WTC11 (cell line): ENCODE measurements at regions not wholly inside any gene's neighbourhood (a gene's known extent, or its start where the extent isn't known, plus 50 kb on each side); places are given as distances from the start of the nearest gene placed in this dataset.

Experiments used
- ATAC-seq: fragments of 200-7000 bp; cut with Tn5 transposase; 2 replicates; pipeline ENCODE4 v1.10.0; 2021; ENCODE audit warnings: mild to moderate bottlenecking, moderate library complexity
- CTCF ChIA-PET: fragments of 300-600 bp; sonication (Branson Sonifier 250); formaldehyde crosslinking; loops from one replicate; lab custom pipeline; 2021; ENCODE audit warnings: antibody characterized with exemption; lab: Charles Lee
- POLR2A ChIA-PET: fragments of 350-600 bp; sonication (Branson Sonifier 250); formaldehyde crosslinking; loops from one replicate; lab custom pipeline; 2021; ENCODE audit warnings: antibody characterized with exemption; lab: Charles Lee
- DNase-seq: peaks from one replicate; pipeline ENCODE4 v3.0.0; 2021; ENCODE audit warnings: low spot score
- H3K27ac Mint-ChIP-seq: 2 replicates; pipeline ENCODE4 v1.8.0; 2021; ENCODE audit warnings: mixed read lengths
- H3K27me3 Mint-ChIP-seq: 2 replicates; pipeline ENCODE4 v1.8.0; 2021; ENCODE audit warnings: low read depth, mild to moderate bottlenecking, moderate library complexity, mixed read lengths
- H3K36me3 Mint-ChIP-seq: 2 replicates; pipeline ENCODE4 v1.8.0; 2021; ENCODE audit warnings: mixed read lengths
- H3K4me1 Mint-ChIP-seq: 2 replicates; pipeline ENCODE4 v1.8.0; 2022; ENCODE audit warnings: mixed read lengths
- H3K4me3 Mint-ChIP-seq: 2 replicates; pipeline ENCODE4 v1.8.0; 2021; ENCODE audit warnings: mild to moderate bottlenecking, moderate library complexity, mixed read lengths
- H3K9me3 Mint-ChIP-seq: 2 replicates; pipeline ENCODE4 v1.8.0; 2021; ENCODE audit warnings: mixed read lengths
- ATF1 ChIP-seq: sonication (generic); formaldehyde crosslinking; IDR thresholded peaks from 2 replicates; pipeline ENCODE4 v1.8.1; 2023; ENCODE audit warnings: mild to moderate bottlenecking, moderate library complexity, missing genetic modification reagents
- ATF2 ChIP-seq: sonication (generic); formaldehyde crosslinking; IDR thresholded peaks from 2 replicates; pipeline ENCODE4 v1.8.1; 2022; ENCODE audit warnings: low read depth, missing genetic modification reagents, borderline replicate concordance
- ATF3 ChIP-seq: sonication (generic); formaldehyde crosslinking; conservative IDR thresholded peaks from 2 replicates; pipeline ENCODE4 v1.8.1; 2022; ENCODE audit warnings: mild to moderate bottlenecking, missing genetic modification reagents
- CTCF ChIP-seq: fragments of 200-600 bp; IDR thresholded peaks from 2 replicates; pipeline ENCODE4 v1.8.0; 2022; ENCODE audit warnings: antibody characterized with exemption
- FOXK1 ChIP-seq: sonication (generic); formaldehyde crosslinking; IDR thresholded peaks from 2 replicates; pipeline ENCODE4 v1.8.0; 2022; ENCODE audit warnings: mild to moderate bottlenecking, moderate library complexity, missing genetic modification reagents
- FOXP1 ChIP-seq: sonication (generic); formaldehyde crosslinking; IDR thresholded peaks from 2 replicates; pipeline ENCODE4 v1.8.0; 2022; ENCODE audit warnings: missing genetic modification reagents, mild to moderate bottlenecking, moderate library complexity, borderline replicate concordance
- FOXP4 ChIP-seq: sonication (generic); formaldehyde crosslinking; IDR thresholded peaks from 2 replicates; pipeline ENCODE4 v1.8.0; 2022; ENCODE audit warnings: mild to moderate bottlenecking, missing genetic modification reagents
- HMGXB4 ChIP-seq: sonication (generic); formaldehyde crosslinking; IDR thresholded peaks from 2 replicates; pipeline ENCODE4 v1.8.1; 2023; ENCODE audit warnings: mild to moderate bottlenecking, moderate library complexity, missing genetic modification reagents
- MAX ChIP-seq: sonication (generic); formaldehyde crosslinking; IDR thresholded peaks from 2 replicates; pipeline ENCODE4 v1.8.0; 2022; ENCODE audit warnings: mild to moderate bottlenecking, missing genetic modification reagents
- NFE2L1 ChIP-seq: sonication (generic); formaldehyde crosslinking; IDR thresholded peaks from 2 replicates; pipeline ENCODE4 v1.8.1; 2023; ENCODE audit warnings: missing genetic modification reagents
- NFYB ChIP-seq: sonication (generic); formaldehyde crosslinking; conservative IDR thresholded peaks from 2 replicates; pipeline ENCODE4 v1.8.0; 2022; ENCODE audit warnings: low read depth, missing genetic modification reagents
- OVOL2 ChIP-seq: fragments of 250-450 bp; sonication (Bioruptor Pico); IDR thresholded peaks from 2 replicates; pipeline ENCODE4 v1.9.0; 2021; ENCODE audit warnings: mild to moderate bottlenecking, borderline replicate concordance
- PRRX2 ChIP-seq: fragments of 250-450 bp; sonication (Bioruptor Pico); IDR thresholded peaks from 2 replicates; pipeline ENCODE4 v1.8.0; 2021; ENCODE audit warnings: mild to moderate bottlenecking
- ZMAT4 ChIP-seq: fragments of 250-450 bp; sonication (Bioruptor Pico); IDR thresholded peaks from 2 replicates; pipeline ENCODE4 v1.9.0; 2021; ENCODE audit warnings: mild to moderate bottlenecking
- ZNF232 ChIP-seq: sonication (generic); formaldehyde crosslinking; IDR thresholded peaks from 2 replicates; pipeline ENCODE4 v1.8.0; 2022; ENCODE audit warnings: mild to moderate bottlenecking, missing genetic modification reagents
- ZNF281 ChIP-seq: sonication (generic); formaldehyde crosslinking; IDR thresholded peaks from 2 replicates; pipeline ENCODE4 v1.8.0; 2023; ENCODE audit warnings: mild to moderate bottlenecking, missing genetic modification reagents

GRCh38 chr7:28355635-28356319 lies 56.5 kb upstream of the CREB5 start (continued):
- TF ChIP-seq OVOL2 (CRISPR knock-in tag) (no peak), PRRX2 (CRISPR knock-in tag) (no peak)

GRCh38 chr7:28356619-28357018 lies 55.7 kb upstream of the CREB5 start:
- ChIA-PET CTCF (no interaction called here), POLR2A (no interaction called here)
- H3K4me3 Mint-ChIP-seq, result no peak overlapping the region
- H3K27me3 Mint-ChIP-seq, result no peaks in the 10 kb centered on the region
- no peak overlapping the region for H3K27ac Mint-ChIP-seq
- ATAC-seq (no peak), DNase-seq (no peak)
- 0 out of 2 replicates have a peak, but pooled peaks cover 3% of the 10 kb centered on the region for H3K36me3 Mint-ChIP-seq
- peaks cover 50% of the 10 kb centered on the region for H3K4me1 Mint-ChIP-seq
- no peak for TF ChIP-seq ZMAT4
- TF ChIP-seq HMGXB4 (CRISPR knock-in tag), result no peak
- TF ChIP-seq FOXP1 (CRISPR knock-in tag), result no peak
- TF ChIP-seq ATF3 (CRISPR knock-in tag), result no peak
- TF ChIP-seq MAX (CRISPR knock-in tag), result no peak
- TF ChIP-seq ZNF232, result no peak
- no peak for TF ChIP-seq ATF2 (CRISPR knock-in tag)
- no peak for TF ChIP-seq NFYB (CRISPR knock-in tag)
- TF ChIP-seq ATF1 (CRISPR knock-in tag), result no peak
- TF ChIP-seq FOXP4 (CRISPR knock-in tag), result no peak
- TF ChIP-seq CTCF, result no peak
- no peak for TF ChIP-seq FOXK1 (CRISPR knock-in tag)
- no peak for TF ChIP-seq NFE2L1 (CRISPR knock-in tag)
- no peak for TF ChIP-seq ZNF281 (CRISPR knock-in tag)
- peaks cover 15% of the 10 kb centered on the region for H3K9me3 Mint-ChIP-seq
